Lung (tissue), 11 donors: ENCODE measurements at regions not wholly inside any gene's neighbourhood (a gene's known extent, or its start where the extent isn't known, plus 50 kb on each side); places are given as distances from the start of the nearest gene placed in this dataset.

Experiments
- ATAC-seq: fragments of 200-7000 bp; cut with Tn5 transposase; one replicate; pipeline ENCODE4 v1.9.1; 2020; ENCODE audit warnings: moderate number of reproducible peaks; ENCODE audit not compliant: insufficient read depth, low FRiP score
- DNase-seq, 3 donors: peaks; one replicate each; pipeline ENCODE4 v3.0.0-alpha.2; 2013 to 2017
- H3K27ac ChIP-seq, 2 donors: one replicate each; pipeline ENCODE4 v1.5.1; 2013; ENCODE audit warnings: mild to moderate bottlenecking in 2 of 2, moderate library complexity in 2 of 2, control low read depth in 1 of 2, inconsistent platforms in 1 of 2, low read depth in 1 of 2, low read length in 1 of 2
- H3K27me3 ChIP-seq, 3 donors: one replicate each; pipeline ENCODE4 v1.5.1; 2013; ENCODE audit warnings: low read length in 2 of 3; ENCODE audit not compliant: control insufficient read depth in 3 of 3, insufficient read depth in 3 of 3
- H3K36me3 ChIP-seq, 4 donors: one replicate each; pipeline ENCODE4 v1.5.1; 2013; ENCODE audit warnings: low read length in 4 of 4, mild to moderate bottlenecking in 1 of 4, moderate library complexity in 1 of 4; ENCODE audit not compliant: control insufficient read depth in 4 of 4, insufficient read depth in 4 of 4
- H3K4me1 ChIP-seq, 5 donors: one replicate each; pipeline ENCODE4 v1.5.1; 2013; ENCODE audit warnings: low read length in 5 of 5, mild to moderate bottlenecking in 2 of 5, moderate library complexity in 1 of 5; ENCODE audit not compliant: control insufficient read depth in 5 of 5, insufficient read depth in 5 of 5
- H3K4me3 ChIP-seq: one replicate; pipeline ENCODE4 v1.5.1; 2013; ENCODE audit warnings: mild to moderate bottlenecking, control low read depth, moderate library complexity
- H3K9ac ChIP-seq, 2 donors: one replicate each; pipeline ENCODE4 v1.5.1; 2013; ENCODE audit warnings: low read length in 2 of 2, control low read depth in 1 of 2; ENCODE audit not compliant: insufficient read depth in 1 of 2
- H3K9me3 ChIP-seq, 4 donors: one replicate each; pipeline ENCODE4 v1.5.1; 2013; ENCODE audit warnings: low read length in 3 of 4, mild to moderate bottlenecking in 1 of 4, moderate library complexity in 1 of 4; ENCODE audit not compliant: control insufficient read depth in 4 of 4, insufficient read depth in 3 of 4
- CTCF ChIP-seq: IDR thresholded peaks from 2 replicates; pipeline ENCODE4 v1.5.1; 2012; ENCODE audit warnings: mild to moderate bottlenecking; ENCODE audit errors: control extremely low read depth, extremely low read depth
- WGBS, 2 donors: extraction: QIAGEN DNeasy Blood & Tissue Kit; methylation state at CpG; one replicate each; pipeline ENCODE4 v1.1.7; 2013; 5-methylcytosine and 5-hydroxymethylcytosine counted together
- donor health status: control.
- donor health status: control.
- donor health status: Bipolar disorder and iron deficiency.
- donor health status: healthy.
- donor health status: DM: yes; HTN: yes; CAD: no.

GRCh38 chr18:37721544-37722522 is 156.2 kb upstream of the CELF4 start:
- no peak for DNase-seq
- H3K9ac ChIP-seq = no peak overlapping the region
- no peaks in the 10 kb centered on the region for H3K27me3 ChIP-seq
- H3K9me3 ChIP-seq = no peaks in the 10 kb centered on the region
- no peak for ATAC-seq
- no peak overlapping the region for H3K4me3 ChIP-seq
- no peak for TF ChIP-seq CTCF
- no peaks in the 10 kb centered on the region for H3K36me3 ChIP-seq
- WGBS, 2 donors = 73 to 77% methylated on average over 11 of the region's 11 CpGs
- no peak overlapping the region for H3K27ac ChIP-seq
- H3K4me1 ChIP-seq = peaks cover 0 to 3% (median 0%) of the 10 kb centered on the region in 5 donors

GRCh38 chr18:37720663-37721062 is 155.1 kb upstream of the CELF4 start:
- Histone ChIP-seq H3K4me3 (no peak overlapping the region), H3K4me1 (peaks cover 0 to 13% (median 6%) of the 10 kb centered on the region in 5 donors), H3K36me3 (no peaks in the 10 kb centered on the region), H3K9ac (no peak overlapping the region), H3K9me3 (no peaks in the 10 kb centered on the region), H3K27me3 (no peaks in the 10 kb centered on the region), H3K27ac (no peak overlapping the region)
- ATAC-seq = no peak
- no peak for DNase-seq
- no peak for TF ChIP-seq CTCF
- WGBS, 2 donors = 65 to 70% methylated on average over 4 of the region's 4 CpGs

- Histone ChIP-seq H3K27ac (no peak overlapping the region), H3K4me3 (no peak overlapping the region), H3K36me3 (no peaks in the 10 kb centered on the region), H3K4me1 (peaks cover 0 to 34% (median 6%) of the 10 kb centered on the region in 5 donors), H3K9ac (no peak overlapping the region), H3K9me3 (no peaks in the 10 kb centered on the region), H3K27me3 (no peaks in the 10 kb centered on the region)
- WGBS, 2 donors = 76 to 87% methylated on average over 2 of the region's 2 CpGs
- no peak for TF ChIP-seq CTCF
- ATAC-seq (no peak), DNase-seq (no peak)
Observed at GRCh38 chr18:37717656-37718055, 152.1 kb upstream of the CELF4 start.
